HG03442 (cell line): ENCODE measurements at regions not wholly inside any gene's neighbourhood (a gene's known extent, or its start where the extent isn't known, plus 50 kb on each side); places are given as distances from the start of the nearest gene placed in this dataset.

Source experiments
- ATAC-seq: cut with Tn5 transposase; IDR thresholded peaks from one replicate; pipeline ENCODE4 v1.9.1; 2021; ENCODE audit warnings: mild to moderate bottlenecking, moderate library complexity; ENCODE audit not compliant: unreplicated experiment

DNA sequence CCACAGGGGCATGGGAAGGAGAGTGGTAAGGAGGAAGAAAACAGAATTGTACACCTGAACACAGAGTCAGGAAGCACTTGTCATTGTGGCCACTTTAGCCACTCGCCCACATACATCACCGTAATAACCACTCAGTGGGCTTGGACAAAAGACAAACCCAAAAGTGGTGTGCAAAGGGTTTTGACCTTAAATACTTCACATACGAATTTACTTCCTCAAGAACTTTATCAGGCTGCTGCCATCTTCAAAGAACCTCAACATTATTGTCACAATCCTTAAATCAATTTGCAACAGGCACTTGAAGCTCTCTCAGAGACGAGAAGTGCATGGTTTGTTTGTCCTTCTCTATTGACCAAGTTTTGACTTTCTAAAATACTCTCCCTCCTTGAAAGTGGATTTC is 187.3 kb upstream of the EGLN3 start:
- ATAC-seq: no peak

GRCh38 chr14:34137001-34137745 is 186.3 kb upstream of the EGLN3 start:
- no peak for ATAC-seq

- no peak for ATAC-seq
These were observed 184.6 kb upstream of the EGLN3 start for GRCh38 chr14:34135492-34135891.

DNA sequence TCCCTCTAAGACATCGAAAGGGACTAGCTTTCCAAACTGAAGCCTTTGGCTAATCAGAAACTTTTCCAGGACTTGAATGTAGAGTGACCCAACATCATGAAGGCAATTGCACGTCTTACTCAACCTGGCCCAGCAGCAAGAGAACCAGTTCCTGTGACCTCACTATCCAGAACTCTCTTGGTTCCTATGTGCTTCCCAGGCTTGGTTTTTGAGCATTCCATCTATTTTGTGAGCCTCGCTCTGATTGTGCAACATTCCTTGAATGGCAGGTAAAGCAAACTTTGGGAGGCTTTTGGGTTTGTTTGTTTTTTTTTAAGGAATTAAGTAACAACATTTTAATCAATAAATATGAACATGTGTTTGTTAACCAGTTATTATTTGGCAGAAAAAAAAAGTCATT is 183.6 kb upstream of the EGLN3 start:
- ATAC-seq: no peak

DNA sequence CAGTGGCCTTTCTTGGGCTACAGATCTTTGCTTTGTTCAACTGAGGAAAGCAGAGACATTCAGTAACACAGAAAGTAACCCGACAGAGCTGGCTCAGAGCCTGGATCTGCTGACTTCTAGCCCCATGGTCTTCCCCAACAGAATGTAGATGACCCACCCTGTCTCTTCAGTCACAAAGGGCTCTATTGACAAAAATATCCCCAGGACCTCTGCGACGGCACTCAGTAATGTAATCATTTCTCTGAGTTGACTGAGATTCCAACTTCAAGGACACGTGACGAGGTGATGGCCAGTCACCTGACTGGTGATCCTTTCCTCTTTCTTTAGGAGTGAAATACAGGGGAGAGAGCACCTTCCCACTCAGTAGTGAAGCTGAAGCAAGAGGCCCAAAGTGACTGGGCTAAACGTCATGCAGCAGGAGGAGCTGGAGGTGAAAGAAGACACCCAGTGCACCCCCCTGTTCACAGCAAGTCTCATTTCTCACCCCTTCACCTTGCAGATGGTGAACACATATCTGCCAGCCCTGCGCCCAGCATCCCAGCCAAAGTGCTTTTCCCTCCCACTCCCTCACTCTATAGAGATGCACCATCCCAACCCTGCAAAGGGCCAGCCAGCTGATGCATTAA is 179.2 kb upstream of the EGLN3 start:
- no peak for ATAC-seq

GRCh38 chr14:34128665-34129064 is 177.8 kb upstream of the EGLN3 start:
- no peak for ATAC-seq

DNA sequence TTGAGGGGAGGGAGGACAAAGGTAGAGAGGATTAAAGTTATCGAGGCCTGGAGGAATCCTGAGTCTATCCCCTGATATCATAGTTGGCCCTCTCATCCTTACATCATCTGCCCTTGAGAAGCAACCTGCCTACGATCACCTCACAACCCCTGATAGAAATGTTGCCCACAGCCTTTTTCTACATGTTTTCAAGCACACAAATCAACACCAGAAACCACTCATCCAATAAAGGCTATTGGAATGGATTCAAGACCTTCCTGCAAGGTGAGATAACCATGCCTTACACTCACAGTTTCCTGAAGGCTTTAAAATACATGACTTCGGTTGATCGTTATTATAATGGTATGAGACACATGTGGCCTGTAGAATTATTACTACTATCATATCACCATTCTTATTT is 175.7 kb upstream of the EGLN3 start:
- no peak for ATAC-seq

DNA sequence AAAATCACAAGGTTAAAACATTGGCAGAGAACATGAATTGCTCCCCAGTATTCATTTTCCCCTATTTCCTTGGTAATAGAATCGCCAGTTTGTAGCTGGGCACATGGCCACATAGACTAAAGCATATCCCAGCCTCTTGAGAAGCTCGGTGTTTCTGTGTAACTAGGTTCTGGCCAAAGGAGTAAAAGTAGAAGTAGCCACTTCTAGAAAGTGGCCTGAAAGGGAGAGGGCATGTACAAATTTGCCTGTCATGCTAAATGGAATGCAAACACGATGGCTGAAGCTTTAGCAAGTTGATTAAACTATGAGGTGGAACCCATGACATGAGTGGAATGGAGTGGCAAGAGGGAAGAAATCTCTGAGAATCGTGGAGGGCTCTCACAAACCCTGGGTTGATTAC is 173.7 kb upstream of the EGLN3 start:
- ATAC-seq: no peak

- ATAC-seq: no peak
These were observed 171.8 kb upstream of the EGLN3 start for GRCh38 chr14:34122650-34123049.

GRCh38 chr14:34122081-34122480 is 171.2 kb upstream of the EGLN3 start:
- ATAC-seq: no peak

GRCh38 chr14:34120185-34120977 is 169.5 kb upstream of the EGLN3 start:
- no peak for ATAC-seq

DNA sequence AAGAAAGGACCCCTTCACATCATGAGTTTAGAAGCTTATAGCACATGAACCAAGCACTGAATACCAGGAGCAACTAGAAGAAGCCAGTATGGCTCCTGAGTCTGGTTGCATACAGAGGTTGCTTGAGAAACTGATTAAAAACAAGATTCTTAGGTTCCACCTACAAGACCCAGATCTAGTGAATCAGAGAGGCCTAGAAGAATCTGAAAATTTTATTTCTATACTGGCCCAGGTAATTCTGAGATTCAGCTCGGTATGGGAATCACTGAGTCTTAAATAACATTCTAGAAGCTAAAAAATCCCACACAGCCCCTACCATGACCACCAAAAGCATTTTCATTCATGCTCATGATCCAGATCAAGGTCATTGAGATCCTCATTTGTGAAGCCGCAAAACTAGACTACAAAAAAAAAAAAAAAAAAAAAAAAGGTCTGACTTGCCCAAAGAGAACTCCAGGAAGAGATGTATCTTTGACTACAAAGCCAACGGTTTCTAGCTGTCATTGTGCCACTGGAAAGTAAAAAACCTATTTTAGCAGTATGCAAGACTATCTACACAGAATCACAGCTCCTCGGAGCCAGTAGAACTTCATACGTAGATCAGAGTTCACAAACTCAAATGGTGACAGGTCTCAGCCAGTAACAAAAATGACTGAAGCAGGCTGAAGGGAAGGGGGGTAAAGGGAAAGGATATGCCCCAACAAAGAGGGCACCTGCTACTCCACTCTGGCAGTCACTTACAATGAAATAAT is 168.4 kb upstream of the EGLN3 start:
- ATAC-seq: no peak

GRCh38 chr14:34113991-34114390 is 163.1 kb upstream of the EGLN3 start:
- ATAC-seq: no peak

DNA sequence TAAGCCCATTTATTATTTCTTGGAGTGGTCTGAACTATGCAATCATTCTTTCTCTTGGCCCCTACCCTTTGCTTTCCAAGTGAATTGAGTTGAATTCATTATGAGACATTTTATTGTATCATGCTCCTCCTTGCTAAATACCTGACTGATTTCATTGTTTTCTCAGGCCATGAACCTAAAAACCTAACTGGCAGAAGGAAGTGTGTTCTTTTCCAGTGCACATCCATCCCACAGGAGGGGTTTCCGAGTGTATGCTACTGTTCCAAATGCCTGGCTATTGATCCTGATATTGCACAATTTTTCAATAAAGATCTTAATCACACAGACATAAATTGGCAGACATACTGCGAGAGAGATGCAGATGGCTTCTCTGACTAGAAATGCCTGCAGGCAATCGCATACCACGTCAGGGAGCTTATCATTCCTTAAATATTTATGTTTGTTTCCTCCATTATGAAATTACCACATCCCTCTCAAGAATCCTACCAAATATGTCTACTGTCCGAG is 162.2 kb upstream of the EGLN3 start:
- ATAC-seq: no peak

DNA sequence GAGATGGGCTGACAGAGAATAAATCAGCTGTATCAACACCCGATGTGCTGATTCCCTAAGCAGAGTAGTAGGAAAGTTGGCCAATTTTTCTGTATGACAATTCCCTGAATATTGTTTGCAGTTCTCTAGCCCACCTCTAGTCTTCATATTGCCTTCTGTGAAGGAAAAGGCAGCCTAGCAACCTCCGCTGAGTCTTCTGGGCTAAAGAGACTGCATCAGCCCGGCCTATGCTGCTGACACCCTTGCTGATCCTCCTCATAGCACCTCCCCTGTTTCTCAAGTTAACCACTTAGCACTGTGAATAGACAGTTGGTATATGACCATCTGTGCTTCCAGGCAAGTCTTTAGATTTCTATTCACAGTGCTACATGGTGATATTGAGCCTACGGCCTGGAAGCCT is 161.1 kb upstream of the EGLN3 start:
- ATAC-seq: no peak

DNA sequence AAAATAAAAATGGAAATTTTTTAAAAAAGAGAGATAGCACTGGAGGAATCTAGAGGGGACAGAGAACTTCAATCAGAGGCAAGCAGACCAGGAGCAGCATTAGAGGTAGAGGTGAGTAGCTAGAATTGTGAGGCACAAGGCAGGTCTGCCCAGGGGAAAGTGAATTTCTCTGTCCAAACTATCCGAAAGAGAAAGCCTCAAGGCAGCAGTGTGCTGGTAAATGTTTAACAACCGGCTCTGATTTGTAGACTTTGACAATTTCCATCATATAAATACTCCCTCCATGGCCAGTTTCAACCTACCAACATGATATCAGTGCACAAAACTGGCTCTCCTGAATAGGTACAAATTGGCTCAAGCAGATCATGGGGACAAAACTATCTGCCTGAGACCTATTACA is 160.6 kb upstream of the EGLN3 start:
- no peak for ATAC-seq

- no peak for ATAC-seq
These were observed 159.7 kb upstream of the EGLN3 start for GRCh38 chr14:34110531-34110930.

GRCh38 chr14:34107441-34107840 is 156.6 kb upstream of the EGLN3 start:
- no peak for ATAC-seq

- ATAC-seq: no peak
These were observed 155.4 kb upstream of the EGLN3 start for GRCh38 chr14:34106310-34106709.

GRCh38 chr14:34104489-34105397 is 153.9 kb upstream of the EGLN3 start:
- no peak for ATAC-seq
